ENCODE measurements at regions not wholly inside any gene's neighbourhood (a gene's known extent, or its start where the extent isn't known, plus 50 kb on each side); places are given as distances from the start of the nearest gene placed in this dataset.

DNA sequence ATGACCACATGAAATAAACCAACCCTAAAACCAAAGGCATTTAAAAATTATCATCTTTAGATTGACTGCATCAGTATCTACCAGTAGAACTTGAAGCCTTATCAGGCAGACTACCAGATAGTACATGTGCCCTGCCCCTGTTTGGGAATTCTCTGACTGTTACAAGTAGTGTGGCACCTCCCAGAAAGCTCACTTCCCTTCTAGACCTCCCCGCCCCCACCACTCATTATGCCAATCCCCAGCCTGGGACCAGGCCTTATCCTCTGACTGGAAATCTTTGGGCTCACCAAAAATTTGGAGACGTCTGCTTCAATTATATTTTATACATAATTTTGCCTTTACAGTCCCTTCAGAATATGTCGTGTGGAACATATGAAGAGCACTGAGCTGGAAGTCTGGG, 155.6 kb downstream of the TFAP2B start:
- Histone ChIP-seq H3K9me3 (replicated peaks) (no peaks in the 10 kb centered on the region), H3K27ac (no peak overlapping the region), H3K4me1 (peaks cover 28% of the 10 kb centered on the region), H3K27me3 (no peaks in the 10 kb centered on the region), H3K36me3 (no peaks in the 10 kb centered on the region), H3K4me3 (no peak overlapping the region)
- peak in 1 of 2 experiments; percentile 11 for DNase-seq

DNA sequence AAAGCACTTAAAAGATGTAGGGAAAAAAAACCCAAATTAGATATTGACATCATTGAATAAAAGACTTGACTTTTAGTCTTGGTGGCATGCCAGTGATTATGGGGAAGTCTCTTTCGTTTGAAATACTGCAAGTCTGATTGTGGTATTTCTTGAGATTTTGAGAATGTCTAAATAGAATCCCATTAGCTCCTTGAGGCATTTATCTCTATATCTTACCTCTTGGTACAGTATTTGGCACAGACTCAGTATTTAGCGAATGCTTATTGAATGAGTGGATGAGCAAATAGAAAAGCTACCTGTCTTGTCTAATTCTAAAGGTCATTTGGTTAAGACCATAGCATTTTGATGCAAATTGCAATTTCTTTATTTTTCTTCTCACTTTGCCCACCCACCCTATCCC, 156.5 kb downstream of the TFAP2B start:
- Histone ChIP-seq H3K36me3 (no peaks in the 10 kb centered on the region), H3K4me1 (peaks cover 28% of the 10 kb centered on the region), H3K9me3 (replicated peaks) (no peaks in the 10 kb centered on the region), H3K4me3 (no peak overlapping the region), H3K27me3 (no peaks in the 10 kb centered on the region), H3K27ac (no peak overlapping the region)
- DNase-seq: no peak

DNA sequence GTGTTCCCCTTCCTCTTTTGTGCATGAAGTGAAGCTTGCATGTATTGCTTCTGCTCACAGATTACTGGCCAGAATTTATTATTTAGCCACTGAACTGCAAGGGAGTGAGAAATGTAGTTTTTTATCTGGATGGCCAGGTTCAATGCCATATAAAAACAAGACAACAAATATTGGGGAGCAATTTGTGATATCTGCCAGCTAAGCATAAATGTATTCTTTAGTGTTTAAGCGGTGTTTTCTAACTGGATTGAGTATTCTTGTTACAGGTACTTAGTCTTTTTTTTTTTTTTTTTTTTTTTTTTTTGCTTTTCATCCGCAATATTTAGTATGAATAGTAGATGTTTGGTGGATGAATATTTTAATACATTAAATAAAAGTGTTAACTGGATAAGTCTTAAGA, 158.2 kb downstream of the TFAP2B start:
- H3K4me3 ChIP-seq: no peak overlapping the region
- DNase-seq: no peak
- H3K4me1 ChIP-seq: peaks cover 19% of the 10 kb centered on the region
- H3K27ac ChIP-seq: no peak overlapping the region
- no peaks in the 10 kb centered on the region for H3K9me3 ChIP-seq (replicated peaks)
- H3K36me3 ChIP-seq: no peaks in the 10 kb centered on the region
- H3K27me3 ChIP-seq: no peaks in the 10 kb centered on the region

DNA sequence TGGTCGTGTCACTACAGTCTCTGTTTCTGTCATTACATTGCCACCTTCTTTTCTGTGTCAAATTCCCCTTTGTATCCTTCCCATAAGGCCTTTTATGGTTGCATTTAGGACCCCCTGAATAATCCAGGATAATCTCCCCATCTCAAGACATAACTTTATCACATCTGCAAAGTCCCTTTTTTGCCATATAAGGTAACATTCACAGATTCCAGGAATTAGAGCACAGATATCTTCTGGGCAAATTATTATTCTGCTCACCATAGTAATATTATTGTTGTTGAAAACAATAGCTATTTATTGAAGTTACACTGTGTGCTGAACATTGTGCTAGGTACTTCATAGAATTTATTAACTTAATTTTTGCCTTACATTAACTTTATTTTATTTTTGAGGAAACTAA, 159.1 kb downstream of the TFAP2B start:
- no peak for DNase-seq
- H3K27me3 ChIP-seq: no peaks in the 10 kb centered on the region

DNA sequence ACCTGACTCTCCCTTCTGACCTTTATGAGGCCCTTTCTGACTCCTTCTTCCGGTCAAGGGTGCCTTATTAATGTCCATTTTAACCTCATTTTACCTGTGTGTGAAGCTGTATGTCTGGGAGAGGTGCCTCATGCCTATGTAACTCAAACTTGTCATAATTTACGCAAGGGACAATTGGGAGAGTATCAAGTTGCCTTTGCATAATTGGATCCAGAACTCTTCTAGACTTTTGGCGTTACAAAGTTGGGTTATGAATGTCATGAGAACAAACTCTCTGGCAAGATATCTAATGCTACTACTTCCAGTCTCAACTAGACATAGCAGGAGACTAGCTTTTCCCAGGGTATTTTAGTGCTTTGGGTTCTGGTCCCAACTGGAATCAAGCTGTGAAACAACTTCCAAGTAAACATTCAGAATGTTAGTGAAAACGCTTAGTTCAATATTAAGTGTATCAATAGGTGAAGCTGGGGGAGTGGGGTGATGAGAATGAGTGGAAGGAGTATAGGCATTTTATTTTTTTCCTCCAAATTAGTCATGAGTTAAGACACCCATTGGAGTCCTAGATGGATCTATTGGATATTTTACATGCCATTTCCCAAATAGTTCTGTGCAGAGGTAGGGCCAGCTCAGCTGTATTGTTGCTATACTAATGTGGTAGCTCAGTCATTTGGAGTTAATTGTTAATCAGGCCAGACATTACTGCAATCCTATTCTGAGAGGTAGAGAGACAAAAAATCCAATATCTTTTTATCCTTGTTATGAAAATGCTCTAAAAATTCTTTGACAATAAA, 159.9 kb downstream of the TFAP2B start:
- no peaks in the 10 kb centered on the region for H3K27me3 ChIP-seq
- DNase-seq: no peak
- H3K27ac ChIP-seq: no peak overlapping the region
- no peak overlapping the region for H3K4me3 ChIP-seq
- peaks cover 5% of the 10 kb centered on the region for H3K4me1 ChIP-seq
- H3K36me3 ChIP-seq: no peaks in the 10 kb centered on the region
- H3K9me3 ChIP-seq (replicated peaks): no peaks in the 10 kb centered on the region

More for the DNA sequence above, 159.1 kb downstream of the TFAP2B start:
- no peaks in the 10 kb centered on the region for H3K9me3 ChIP-seq (replicated peaks)
- H3K4me3 ChIP-seq: no peak overlapping the region
- peaks cover 10% of the 10 kb centered on the region for H3K4me1 ChIP-seq
- H3K27ac ChIP-seq: no peak overlapping the region
- H3K36me3 ChIP-seq: no peaks in the 10 kb centered on the region

- Histone ChIP-seq H3K4me1 (no peaks in the 10 kb centered on the region), H3K4me3 (no peak overlapping the region), H3K27me3 (no peaks in the 10 kb centered on the region), H3K36me3 (no peaks in the 10 kb centered on the region), H3K9me3 (replicated peaks) (no peaks in the 10 kb centered on the region), H3K27ac (no peak overlapping the region)
- DNase-seq: no peak
Measured at GRCh38 chr6:50979171-50979525, 160.5 kb downstream of the TFAP2B start.

- no peaks in the 10 kb centered on the region for H3K4me1 ChIP-seq
- no peak overlapping the region for H3K27ac ChIP-seq
- no peaks in the 10 kb centered on the region for H3K9me3 ChIP-seq (replicated peaks)
- H3K27me3 ChIP-seq: no peaks in the 10 kb centered on the region
- H3K36me3 ChIP-seq: no peaks in the 10 kb centered on the region
- DNase-seq: no peak
- H3K4me3 ChIP-seq: no peak overlapping the region
Measured at GRCh38 chr6:50984135-50984534, 165.5 kb downstream of the TFAP2B start.

- Histone ChIP-seq H3K27me3 (no peaks in the 10 kb centered on the region), H3K4me3 (no peak overlapping the region), H3K4me1 (peaks cover 6% of the 10 kb centered on the region), H3K9me3 (replicated peaks) (no peaks in the 10 kb centered on the region), H3K36me3 (no peaks in the 10 kb centered on the region), H3K27ac (no peak overlapping the region)
- no peak for DNase-seq
Measured at GRCh38 chr6:50986319-50986718, 167.6 kb downstream of the TFAP2B start.

DNA sequence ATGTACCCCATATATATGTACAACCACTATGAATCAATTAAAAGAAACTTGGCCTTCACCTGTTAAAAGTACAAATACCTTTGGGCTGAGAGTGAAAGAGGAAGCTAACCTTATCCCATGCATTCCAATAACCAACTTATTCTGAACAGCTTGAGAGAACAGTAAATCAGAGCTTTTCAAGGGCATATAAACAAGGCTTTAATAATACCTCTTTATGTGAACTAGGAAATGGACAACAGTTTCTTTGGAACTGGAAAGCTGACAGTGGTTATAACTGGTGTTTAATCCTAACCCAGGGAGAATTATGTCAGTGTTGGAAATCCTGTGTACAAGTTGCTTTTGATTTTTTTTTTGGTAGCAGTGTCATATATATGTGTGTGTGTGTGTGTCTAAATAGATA, 170.5 kb downstream of the TFAP2B start:
- no peaks in the 10 kb centered on the region for H3K36me3 ChIP-seq
- H3K4me1 ChIP-seq: peaks cover 35% of the 10 kb centered on the region
- H3K4me3 ChIP-seq: no peak overlapping the region
- H3K27ac ChIP-seq: no peak overlapping the region
- H3K27me3 ChIP-seq: no peaks in the 10 kb centered on the region
- DNase-seq: no peak
- no peaks in the 10 kb centered on the region for H3K9me3 ChIP-seq (replicated peaks)

DNA sequence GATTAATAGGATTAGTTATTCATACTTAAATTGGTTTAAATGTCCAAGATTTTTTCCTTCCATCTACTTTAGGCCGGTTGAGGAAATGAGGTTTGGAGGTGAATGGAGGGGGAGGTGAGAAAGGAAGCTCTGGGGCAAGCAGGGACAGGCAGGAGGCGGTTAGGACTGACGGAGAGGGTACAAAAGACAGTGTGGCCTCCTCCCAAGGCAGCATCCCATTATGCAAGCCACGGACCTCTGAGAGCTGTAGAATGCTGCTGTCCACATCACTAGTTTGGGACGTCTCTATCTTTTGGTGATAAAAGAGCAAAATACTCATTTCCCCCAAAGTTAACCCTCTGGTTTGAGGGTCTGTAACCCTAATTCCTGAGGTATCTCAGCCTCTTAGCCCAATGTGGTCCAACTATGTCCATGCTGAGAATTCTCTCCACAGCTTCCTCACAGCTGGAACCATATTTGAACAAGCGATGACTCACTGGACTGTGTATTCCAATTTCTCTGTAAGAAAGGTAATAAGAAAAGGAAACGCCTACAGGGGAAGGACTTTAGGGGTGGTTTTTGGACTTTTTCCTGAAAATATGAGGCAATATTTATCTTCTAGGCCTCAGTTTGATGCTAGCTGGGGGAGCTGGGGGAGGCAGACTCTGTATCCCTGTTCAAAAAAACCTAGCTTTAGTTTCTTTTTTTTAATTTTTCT, 172.2 kb downstream of the TFAP2B start:
- peak in 1 of 2 experiments; percentile 33 for DNase-seq
- Histone ChIP-seq H3K4me3 (no peak overlapping the region), H3K36me3 (no peaks in the 10 kb centered on the region), H3K4me1 (peaks cover 41% of the 10 kb centered on the region), H3K27me3 (no peaks in the 10 kb centered on the region), H3K27ac (peak overlapping the region; percentile 92), H3K9me3 (replicated peaks) (no peaks in the 10 kb centered on the region)

GRCh38 chr6:50992232-50992631, 173.6 kb downstream of the TFAP2B start:
- DNase-seq: no peak
- Histone ChIP-seq H3K27ac (peak overlapping the region; percentile 92), H3K4me3 (no peak overlapping the region), H3K4me1 (peaks cover 41% of the 10 kb centered on the region), H3K9me3 (replicated peaks) (no peaks in the 10 kb centered on the region), H3K36me3 (no peaks in the 10 kb centered on the region), H3K27me3 (no peaks in the 10 kb centered on the region)

- no peaks in the 10 kb centered on the region for H3K27me3 ChIP-seq
- no peaks in the 10 kb centered on the region for H3K36me3 ChIP-seq
- DNase-seq: peak; percentile 78 to 92
- H3K4me1 ChIP-seq: peaks cover 41% of the 10 kb centered on the region
- H3K27ac ChIP-seq: peak overlapping the region; percentile 92
- no peaks in the 10 kb centered on the region for H3K9me3 ChIP-seq (replicated peaks)
- H3K4me3 ChIP-seq: no peak overlapping the region
Measured at GRCh38 chr6:50992704-50993625, 174.3 kb downstream of the TFAP2B start.

DNA sequence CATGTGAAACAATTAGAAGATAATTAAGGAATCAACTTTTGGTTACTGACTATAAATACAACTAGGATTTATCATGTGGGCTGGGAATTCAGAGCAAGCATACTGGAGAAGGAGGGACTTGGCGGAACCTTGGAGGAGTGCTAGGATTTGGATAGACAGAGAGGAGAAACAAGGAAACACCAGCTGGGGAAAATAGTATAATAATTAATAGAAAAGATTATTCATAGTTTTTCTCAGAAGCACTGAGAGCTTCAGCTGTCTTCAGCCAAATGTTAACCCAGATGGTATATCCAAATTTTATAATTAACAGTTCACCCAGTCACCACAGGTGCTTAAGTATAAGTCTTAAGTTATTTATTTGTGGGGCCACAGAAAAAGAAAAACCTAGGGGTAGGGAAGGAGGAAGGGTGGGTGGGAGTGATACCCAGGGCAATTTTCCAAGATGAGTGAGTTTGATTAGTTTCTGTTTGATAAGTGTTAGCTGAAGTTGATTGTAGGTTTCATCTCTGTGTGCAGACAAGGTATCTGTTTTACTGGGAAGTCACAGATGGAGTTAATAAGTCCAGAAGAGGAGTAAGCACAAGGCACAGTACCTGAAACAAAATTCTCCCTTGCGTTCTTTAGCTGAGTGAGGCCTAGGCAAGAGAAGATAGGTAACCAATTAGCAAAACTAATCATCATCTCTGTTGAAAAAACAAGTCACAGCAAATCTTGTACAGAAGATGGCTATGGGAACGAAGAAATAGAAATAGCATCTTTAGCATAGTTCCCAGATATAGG, 175.5 kb downstream of the TFAP2B start:
- Histone ChIP-seq H3K36me3 (no peaks in the 10 kb centered on the region), H3K27ac (peak overlapping the region; percentile 92), H3K27me3 (no peaks in the 10 kb centered on the region), H3K9me3 (replicated peaks) (no peaks in the 10 kb centered on the region), H3K4me1 (peaks cover 41% of the 10 kb centered on the region), H3K4me3 (no peak overlapping the region)
- DNase-seq: no peak

DNA sequence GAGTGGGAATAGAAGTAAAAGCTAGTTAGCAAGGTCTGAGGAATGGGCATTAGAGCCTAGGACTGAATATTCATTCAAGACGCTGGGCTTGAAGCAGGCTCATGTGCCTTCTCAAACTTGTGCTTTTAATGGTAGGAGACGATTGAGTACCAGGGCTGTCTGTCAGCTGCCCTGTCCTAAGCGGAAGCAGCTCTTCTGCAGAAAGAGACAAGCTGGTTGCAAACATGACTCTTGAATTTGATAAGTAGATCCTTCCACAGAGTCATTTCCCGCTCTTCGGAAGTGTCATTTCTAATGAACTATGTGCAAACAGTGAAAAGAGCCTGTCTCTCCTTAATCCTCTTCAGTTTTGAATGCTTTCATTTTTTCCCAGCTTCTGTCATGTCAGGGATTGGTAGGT, 176.4 kb downstream of the TFAP2B start:
- Histone ChIP-seq H3K27me3 (no peaks in the 10 kb centered on the region), H3K4me1 (peaks cover 41% of the 10 kb centered on the region), H3K9me3 (replicated peaks) (no peaks in the 10 kb centered on the region), H3K4me3 (no peak overlapping the region), H3K27ac (no peak overlapping the region), H3K36me3 (no peaks in the 10 kb centered on the region)
- no peak for DNase-seq
